ENCODE measurements at regions not wholly inside any gene's neighbourhood (a gene's known extent, or its start where the extent isn't known, plus 50 kb on each side); places are given as distances from the start of the nearest gene placed in this dataset.

- DNase-seq (ENCODE audit: extremely low read depth, low read depth): peak; percentile 36
Observed at GRCh38 chrX:134718105-134718965, 60.1 kb upstream of the PLAC1 start.

GRCh38 chrX:134717698-134718097 is 59.4 kb upstream of the PLAC1 start:
- no peak for DNase-seq (ENCODE audit: extremely low read depth, low read depth)

GRCh38 chrX:134716620-134717012 is 58.3 kb upstream of the PLAC1 start:
- DNase-seq (ENCODE audit: extremely low read depth, low read depth): no peak

GRCh38 chrX:134715930-134716619 is 57.8 kb upstream of the PLAC1 start:
- no peak for DNase-seq (ENCODE audit: extremely low read depth, low read depth)

- no peak for DNase-seq (ENCODE audit: extremely low read depth, low read depth)
Observed at GRCh38 chrX:134714633-134715110, 56.4 kb upstream of the PLAC1 start.

GRCh38 chrX:134713618-134714107 is 55.4 kb upstream of the PLAC1 start:
- no peak for DNase-seq (ENCODE audit: extremely low read depth, low read depth)

- DNase-seq (ENCODE audit: extremely low read depth, low read depth): no peak
Observed at GRCh38 chrX:134712272-134712671, 54.0 kb upstream of the PLAC1 start.

GRCh38 chrX:134711135-134711921 is 53.1 kb upstream of the PLAC1 start:
- no peak for DNase-seq (ENCODE audit: extremely low read depth, low read depth)

Data from NCI-H460 (cell line).